Activated naive CD4-positive, alpha-beta T cell treated with anti-CD3 and anti-CD28 coated beads, Interleukin-2, amount 50 U/mL, for 72 hours (primary cell): ENCODE measurements at regions not wholly inside any gene's neighbourhood (a gene's known extent, or its start where the extent isn't known, plus 50 kb on each side); places are given as distances from the start of the nearest gene placed in this dataset.

Experiments used
- ATAC-seq, 2 donors: fragments of 150-1000 bp; cut with Tn5 transposase; 2 replicates each; pipeline ENCODE4 v1.10.0; 2021; ENCODE audit warnings: mild to moderate bottlenecking in 2 of 2, moderate library complexity in 2 of 2
- DNase-seq, 2 donors: peaks; one replicate each; pipeline ENCODE4 v3.0.0; 2021 to 2022; ENCODE audit warnings: low spot score in 2 of 2
- H3K27ac Mint-ChIP-seq, 2 donors: one replicate each; pipeline ENCODE4 v1.8.0; 2022; ENCODE audit warnings: mild to moderate bottlenecking in 2 of 2, mixed read lengths in 2 of 2
- H3K36me3 Mint-ChIP-seq, 2 donors: one replicate each; pipeline ENCODE4 v1.8.0; 2022; ENCODE audit warnings: mixed read lengths in 2 of 2
- H3K9me3 Mint-ChIP-seq, 2 donors: one replicate each; pipeline ENCODE4 v1.8.0; 2022; ENCODE audit warnings: mixed read lengths in 2 of 2

DNA sequence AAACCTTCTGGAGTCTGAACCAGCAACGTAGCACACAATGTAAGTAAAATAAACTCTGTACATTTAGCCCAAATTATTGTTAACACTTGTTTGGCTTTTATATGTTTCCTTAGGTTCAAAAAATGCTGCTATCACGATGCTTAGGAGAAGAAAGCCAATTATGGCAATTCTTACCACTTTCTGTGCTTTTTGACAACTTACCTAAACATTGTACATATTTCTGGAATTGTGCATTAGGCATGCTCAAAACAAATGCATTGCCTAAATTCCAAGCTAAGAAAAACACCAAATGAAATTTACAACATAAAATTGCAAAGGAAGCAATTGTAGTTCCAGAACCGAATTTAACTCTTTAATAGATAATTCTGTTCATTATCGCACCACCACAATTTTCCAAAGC lies 585.6 kb upstream of the DSEL start:
- ATAC-seq, result no peak
- no peak for DNase-seq
- H3K27ac Mint-ChIP-seq, result no peak overlapping the region
- H3K9me3 Mint-ChIP-seq, result no peaks in the 10 kb centered on the region
- H3K36me3 Mint-ChIP-seq, result no peaks in the 10 kb centered on the region

- Mint-ChIP-seq H3K27ac (no peak overlapping the region), H3K36me3 (no peaks in the 10 kb centered on the region), H3K9me3 (no peaks in the 10 kb centered on the region)
- no peak for ATAC-seq
- DNase-seq, result no peak
These were observed 582.1 kb upstream of the DSEL start for GRCh38 chr18:68098655-68099054.

DNA sequence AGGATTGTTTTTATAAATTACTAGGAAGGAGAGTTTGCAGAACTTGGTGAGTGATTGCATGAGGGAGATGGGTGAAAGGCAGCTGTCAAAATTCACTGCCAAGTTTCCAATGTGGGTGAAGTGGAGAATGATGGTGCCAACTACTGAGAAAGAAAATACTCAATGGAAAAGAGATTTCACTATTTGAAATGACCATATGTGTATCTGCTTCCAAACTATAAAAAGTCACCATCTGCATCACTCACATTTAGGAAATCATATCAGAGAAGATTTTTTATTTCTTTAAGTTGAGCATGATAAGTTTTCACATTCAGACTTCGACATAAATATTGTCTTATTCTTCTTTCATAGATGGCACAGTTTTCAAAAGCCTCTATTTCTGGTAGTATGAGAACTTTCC lies 570.0 kb upstream of the DSEL start:
- ATAC-seq, result no peak
- DNase-seq, result no peak
- no peak overlapping the region for H3K27ac Mint-ChIP-seq
- H3K9me3 Mint-ChIP-seq, result peaks cover 0 to 3% of the 10 kb centered on the region in 2 donors
- no peaks in the 10 kb centered on the region for H3K36me3 Mint-ChIP-seq

DNA sequence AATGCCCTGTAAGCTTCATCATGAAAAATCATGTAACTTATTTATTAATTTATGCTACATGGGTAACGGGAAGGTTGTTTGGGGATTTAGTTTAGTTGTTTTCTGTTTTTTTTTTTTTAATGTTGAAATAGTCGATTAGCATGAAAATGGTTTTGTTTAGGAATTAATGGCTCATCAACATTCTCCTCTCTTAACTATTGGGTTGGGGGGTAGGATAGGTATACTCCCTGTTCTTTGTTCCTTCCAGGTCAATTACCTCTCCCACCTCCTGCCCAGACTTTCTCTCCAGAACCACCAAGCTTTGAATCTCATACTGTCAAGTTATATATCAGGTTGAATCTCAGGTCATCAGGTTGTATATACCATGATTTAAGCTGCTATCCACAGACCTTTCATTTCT lies 568.7 kb upstream of the DSEL start:
- no peak overlapping the region for H3K27ac Mint-ChIP-seq
- DNase-seq, result no peak

DNA sequence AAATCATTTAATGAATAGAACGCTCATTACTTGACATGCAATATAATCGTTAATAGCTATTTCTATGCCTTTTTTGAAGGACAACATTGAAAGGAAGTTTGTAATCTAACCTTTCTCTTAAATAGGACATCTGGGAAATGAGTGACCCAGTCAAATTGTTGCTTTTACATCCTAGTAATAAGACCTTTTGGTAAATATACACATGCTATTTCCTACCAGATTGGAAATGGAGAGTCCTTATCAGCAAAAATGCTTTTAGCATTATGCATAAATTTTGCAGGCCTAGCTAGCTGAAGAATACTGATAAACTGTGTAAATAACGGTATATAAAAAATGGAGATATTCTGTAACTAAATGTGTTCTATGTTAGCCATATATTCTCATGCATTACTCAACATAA lies 567.3 kb upstream of the DSEL start:
- no peaks in the 10 kb centered on the region for H3K36me3 Mint-ChIP-seq
- no peak overlapping the region for H3K27ac Mint-ChIP-seq
- peaks cover 1 to 3% of the 10 kb centered on the region in 2 donors for H3K9me3 Mint-ChIP-seq
- ATAC-seq (no peak), DNase-seq (no peak)

More for the DNA sequence above, 568.7 kb upstream of the DSEL start:
- ATAC-seq, result no peak
- peaks cover 0 to 3% of the 10 kb centered on the region in 2 donors for H3K9me3 Mint-ChIP-seq
- H3K36me3 Mint-ChIP-seq, result no peaks in the 10 kb centered on the region

GRCh38 chr18:68083131-68083530 lies 566.6 kb upstream of the DSEL start:
- ATAC-seq (no peak), DNase-seq (no peak)
- H3K9me3 Mint-ChIP-seq, result peaks cover 0 to 4% of the 10 kb centered on the region in 2 donors
- H3K27ac Mint-ChIP-seq, result no peak overlapping the region
- no peaks in the 10 kb centered on the region for H3K36me3 Mint-ChIP-seq

DNA sequence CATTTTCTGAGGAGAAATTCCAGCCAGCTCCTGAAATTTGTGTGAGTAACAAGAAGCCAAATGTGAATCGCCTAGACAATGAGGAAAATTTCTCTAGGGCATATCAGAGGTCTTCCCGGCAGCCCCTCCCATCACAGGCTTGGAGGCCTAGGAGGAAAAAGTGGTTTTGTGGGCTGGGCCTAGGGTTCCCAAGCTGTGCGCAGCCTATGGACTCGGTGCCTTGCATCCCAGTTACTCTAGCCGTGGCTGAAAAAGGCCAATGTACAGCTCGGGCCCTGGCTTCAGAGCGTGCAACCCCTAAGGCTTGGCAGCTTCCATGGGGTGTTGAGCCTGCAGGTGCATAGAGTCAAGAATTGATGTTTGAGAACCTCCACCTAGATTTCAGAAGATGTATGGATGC lies 556.2 kb upstream of the DSEL start:
- no peak for DNase-seq
- Mint-ChIP-seq H3K27ac (no peak overlapping the region), H3K36me3 (peaks cover 0 to 4% of the 10 kb centered on the region in 2 donors), H3K9me3 (peaks cover 8% of the 10 kb centered on the region in 2 donors)
- no peak for ATAC-seq

- H3K9me3 Mint-ChIP-seq, result no peaks in the 10 kb centered on the region
- no peak overlapping the region for H3K27ac Mint-ChIP-seq
- DNase-seq (no peak), ATAC-seq (no peak)
- H3K36me3 Mint-ChIP-seq, result no peaks in the 10 kb centered on the region
These were observed 544.4 kb upstream of the DSEL start for GRCh38 chr18:68060871-68061270.

DNA sequence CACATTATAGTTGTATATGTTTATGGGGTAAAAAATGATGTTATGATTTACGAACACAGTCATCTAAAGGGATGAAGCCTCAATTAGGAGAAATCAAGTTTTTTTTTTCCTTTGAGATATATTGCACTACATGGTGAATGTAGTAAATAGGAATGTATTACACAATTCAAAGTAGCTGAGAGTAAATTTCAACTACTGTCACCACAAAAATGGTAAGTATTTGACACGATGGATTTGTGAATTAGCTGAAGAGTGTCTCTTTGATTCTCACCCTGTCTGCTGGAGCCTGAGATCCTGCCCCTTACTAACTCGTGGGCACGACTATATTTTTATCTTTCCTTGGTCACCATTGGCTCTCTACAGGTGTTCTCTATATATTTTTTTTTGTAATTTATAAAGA lies 540.4 kb upstream of the DSEL start:
- no peak for ATAC-seq
- DNase-seq, result no peak
- Mint-ChIP-seq H3K9me3 (no peaks in the 10 kb centered on the region), H3K27ac (no peak overlapping the region), H3K36me3 (no peaks in the 10 kb centered on the region)

DNA sequence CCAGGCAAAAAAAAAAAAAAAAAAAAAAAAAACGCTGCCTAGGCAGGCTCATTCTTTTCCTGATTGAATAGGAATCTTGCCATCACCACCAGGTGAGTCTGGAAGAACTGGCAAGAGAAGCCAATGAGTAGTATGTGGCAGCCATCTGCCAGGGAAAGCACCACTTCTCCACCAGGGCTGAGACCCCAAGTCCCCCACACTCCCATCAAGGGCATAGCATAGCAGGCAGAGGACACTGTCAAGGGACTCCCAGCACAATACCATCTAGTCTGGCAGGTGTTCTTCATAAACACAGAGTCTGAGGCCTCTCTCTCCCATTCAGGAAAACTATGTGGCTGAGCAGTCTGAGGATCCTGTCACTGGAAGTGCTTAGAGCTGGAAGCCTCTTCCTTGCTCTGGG lies 538.1 kb upstream of the DSEL start:
- no peaks in the 10 kb centered on the region for H3K9me3 Mint-ChIP-seq
- no peak overlapping the region for H3K27ac Mint-ChIP-seq
- ATAC-seq, result no peak
- no peaks in the 10 kb centered on the region for H3K36me3 Mint-ChIP-seq
- DNase-seq, result no peak

DNA sequence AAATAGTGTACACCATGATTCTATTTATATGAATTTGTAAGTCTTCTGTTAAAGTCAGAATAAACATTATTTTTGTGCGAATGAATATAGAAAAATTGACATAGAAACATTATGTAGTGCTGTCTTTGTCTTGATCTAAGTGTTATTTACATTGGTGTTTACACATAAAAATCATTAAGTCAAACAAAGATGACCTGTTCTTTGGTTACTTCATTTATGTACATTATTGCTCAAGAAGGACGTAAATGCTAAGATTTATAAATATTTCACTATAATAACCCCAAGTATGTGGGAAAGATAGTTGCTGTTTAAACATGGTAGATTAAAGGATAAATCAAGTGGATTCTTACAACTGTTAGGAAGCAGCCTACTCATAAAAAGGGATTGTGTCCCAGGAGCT lies 536.8 kb upstream of the DSEL start:
- no peak overlapping the region for H3K27ac Mint-ChIP-seq
- no peaks in the 10 kb centered on the region for H3K36me3 Mint-ChIP-seq
- no peaks in the 10 kb centered on the region for H3K9me3 Mint-ChIP-seq
- no peak for DNase-seq
- ATAC-seq, result no peak

DNA sequence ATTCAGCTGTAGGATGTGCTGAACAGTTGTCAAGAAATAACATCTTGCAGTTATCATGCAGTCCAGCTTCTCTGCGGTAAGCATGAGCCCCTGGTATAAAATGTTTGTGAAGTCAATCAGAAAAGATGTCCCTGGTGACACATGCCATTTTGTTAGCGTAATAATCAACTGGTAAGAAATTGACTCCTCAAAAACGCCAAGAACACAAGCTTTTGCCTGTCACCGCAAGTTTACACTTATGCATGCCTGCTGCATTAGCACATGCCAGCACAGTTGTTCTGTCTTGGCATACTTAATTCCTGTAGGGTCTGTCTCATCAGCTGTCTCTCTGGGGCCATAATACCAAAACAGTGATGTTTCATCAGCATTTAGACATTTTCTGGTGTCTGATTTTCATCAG lies 524.8 kb upstream of the DSEL start:
- no peaks in the 10 kb centered on the region for H3K36me3 Mint-ChIP-seq
- no peak for DNase-seq
- no peaks in the 10 kb centered on the region for H3K9me3 Mint-ChIP-seq
- ATAC-seq, result no peak
- H3K27ac Mint-ChIP-seq, result no peak overlapping the region

DNA sequence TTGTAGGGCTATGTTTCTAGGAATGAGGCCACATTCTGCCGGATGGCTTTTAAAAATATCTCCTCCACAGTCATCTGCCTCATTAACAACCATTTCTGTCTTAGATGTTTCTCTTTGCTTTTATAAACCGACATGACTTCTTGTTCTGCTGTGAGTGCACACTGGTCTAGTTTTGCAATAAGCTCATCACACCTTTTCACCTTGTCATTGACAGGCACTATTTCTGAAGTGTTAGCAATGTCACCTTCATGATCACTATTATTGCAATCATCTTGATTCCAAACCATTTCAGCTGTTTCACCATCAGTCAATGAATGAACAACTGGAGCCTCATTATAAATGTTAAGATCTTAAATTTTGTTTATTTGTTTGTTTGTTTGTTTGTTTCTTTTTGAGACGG lies 523.7 kb upstream of the DSEL start:
- DNase-seq (no peak), ATAC-seq (no peak)
- Mint-ChIP-seq H3K27ac (no peak overlapping the region), H3K9me3 (no peaks in the 10 kb centered on the region), H3K36me3 (no peaks in the 10 kb centered on the region)

GRCh38 chr18:68035774-68036522 lies 519.4 kb upstream of the DSEL start:
- Mint-ChIP-seq H3K27ac (no peak overlapping the region), H3K36me3 (no peaks in the 10 kb centered on the region), H3K9me3 (no peaks in the 10 kb centered on the region)
- ATAC-seq (no peak), DNase-seq (no peak)

- no peak for ATAC-seq
- H3K36me3 Mint-ChIP-seq, result no peaks in the 10 kb centered on the region
These were observed 517.8 kb upstream of the DSEL start for GRCh38 chr18:68034296-68034695.

GRCh38 chr18:68033466-68033865 lies 516.9 kb upstream of the DSEL start:
- ATAC-seq (no peak), DNase-seq (no peak)
- H3K9me3 Mint-ChIP-seq, result no peaks in the 10 kb centered on the region
- no peaks in the 10 kb centered on the region for H3K36me3 Mint-ChIP-seq
- H3K27ac Mint-ChIP-seq, result no peak overlapping the region

More at GRCh38 chr18:68034296-68034695, 517.8 kb upstream of the DSEL start:
- DNase-seq, result no peak
- H3K27ac Mint-ChIP-seq, result no peak overlapping the region
- no peaks in the 10 kb centered on the region for H3K9me3 Mint-ChIP-seq

DNA sequence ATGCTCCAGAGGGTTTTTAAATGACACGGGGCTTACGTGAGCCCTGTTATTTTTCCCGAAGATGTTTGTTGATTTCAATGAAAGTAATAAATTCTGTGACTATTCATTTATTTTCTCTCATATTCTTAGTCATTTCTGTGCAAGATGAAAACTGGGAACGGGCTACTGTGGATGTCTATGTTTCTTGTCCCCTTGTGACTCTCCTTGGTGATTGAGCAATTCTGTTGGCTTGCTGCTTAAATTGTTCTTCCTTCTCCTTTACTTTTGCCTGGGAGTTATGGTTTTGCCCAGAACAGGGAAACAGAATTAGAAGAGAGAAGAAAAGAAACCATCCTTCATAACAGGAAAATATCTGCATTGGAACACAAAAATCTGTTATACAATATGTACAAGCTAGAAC lies 508.2 kb upstream of the DSEL start:
- Mint-ChIP-seq H3K27ac (no peak overlapping the region), H3K36me3 (no peaks in the 10 kb centered on the region), H3K9me3 (no peaks in the 10 kb centered on the region)
- DNase-seq, result no peak
- ATAC-seq, result no peak

- H3K27ac Mint-ChIP-seq, result no peak overlapping the region
- no peaks in the 10 kb centered on the region for H3K36me3 Mint-ChIP-seq
- ATAC-seq, result no peak
- H3K9me3 Mint-ChIP-seq, result no peaks in the 10 kb centered on the region
- no peak for DNase-seq
These were observed 500.9 kb upstream of the DSEL start for GRCh38 chr18:68017385-68017784.
